Activated CD4-positive, alpha-beta T cell treated with anti-CD3 and anti-CD28 coated beads for 48 hours (primary cell): ENCODE measurements at regions not wholly inside any gene's neighbourhood (a gene's known extent, or its start where the extent isn't known, plus 50 kb on each side); places are given as distances from the start of the nearest gene placed in this dataset.
"Not testable (repeated sequence)": the region's sequence is repeated elsewhere in the genome, so short reads cannot be mapped to it uniquely, and the experiment has no call there.

Experiments used
- DNase-seq: peaks from one replicate; pipeline ENCODE4 v3.0.0-alpha.2; 2020

- DNase-seq = no peak
Observed at GRCh38 chr5:96483878-96484277, 50.8 kb upstream of the PCSK1 start.

GRCh38 chr5:96487859-96488258 is 54.8 kb upstream of the PCSK1 start:
- no peak for DNase-seq

- no peak for DNase-seq
Observed at GRCh38 chr5:96489532-96489931, 56.5 kb upstream of the PCSK1 start.

- no peak for DNase-seq
Observed at GRCh38 chr5:96492459-96493047, 59.5 kb upstream of the PCSK1 start.

- no peak for DNase-seq
Observed at GRCh38 chr5:96493219-96493790, 60.3 kb upstream of the PCSK1 start.

GRCh38 chr5:96495412-96495811 is 62.4 kb upstream of the PCSK1 start:
- DNase-seq = not testable (repeated sequence)

- not testable (repeated sequence) for DNase-seq
Observed at GRCh38 chr5:96497027-96497426, 64.0 kb upstream of the PCSK1 start.

- no peak for DNase-seq
Observed at GRCh38 chr5:96499753-96500345, 66.8 kb upstream of the PCSK1 start.

GRCh38 chr5:96501991-96502646 is 69.1 kb upstream of the PCSK1 start:
- DNase-seq = no peak

- no peak for DNase-seq
Observed at GRCh38 chr5:96503501-96504236, 70.6 kb upstream of the PCSK1 start.

GRCh38 chr5:96506376-96506775 is 73.3 kb upstream of the PCSK1 start:
- no peak for DNase-seq

GRCh38 chr5:96506866-96507527 is 73.9 kb upstream of the PCSK1 start:
- DNase-seq = no peak

- DNase-seq = no peak
Observed at GRCh38 chr5:96509316-96509715, 76.3 kb upstream of the PCSK1 start.

- no peak for DNase-seq
Observed at GRCh38 chr5:96509721-96510350, 76.8 kb upstream of the PCSK1 start.

GRCh38 chr5:96516631-96517071 is 83.6 kb upstream of the PCSK1 start:
- no peak for DNase-seq

GRCh38 chr5:96517295-96517694 is 84.2 kb upstream of the PCSK1 start:
- DNase-seq = no peak

- DNase-seq = no peak
Observed at GRCh38 chr5:96520345-96520744, 87.3 kb upstream of the PCSK1 start.

- DNase-seq = no peak
Observed at GRCh38 chr5:96522635-96523355, 89.7 kb upstream of the PCSK1 start.

- DNase-seq = no peak
Observed at GRCh38 chr5:96527768-96528661, 95.0 kb upstream of the PCSK1 start.

GRCh38 chr5:96528826-96529474 is 95.9 kb upstream of the PCSK1 start:
- DNase-seq = no peak
